ENCODE measurements at regions not wholly inside any gene's neighbourhood (a gene's known extent, or its start where the extent isn't known, plus 50 kb on each side); places are given as distances from the start of the nearest gene placed in this dataset.
"Not testable (repeated sequence)": the region's sequence is repeated elsewhere in the genome, so short reads cannot be mapped to it uniquely, and the experiment has no call there.

GRCh38 chr5:123965626-123966025 is 453.6 kb downstream of the CSNK1G3 start:
- no peak for DNase-seq

- DNase-seq, result no peak
These were observed 452.9 kb downstream of the CSNK1G3 start for GRCh38 chr5:123964884-123965283.

- no peak for DNase-seq
These were observed 448.5 kb downstream of the CSNK1G3 start for GRCh38 chr5:123960526-123960925.

- DNase-seq, result no peak
These were observed 439.6 kb downstream of the CSNK1G3 start for GRCh38 chr5:123951582-123951977.

- DNase-seq, result no peak
These were observed 439.0 kb downstream of the CSNK1G3 start for GRCh38 chr5:123950701-123951581.

- DNase-seq, result no peak
These were observed 437.9 kb downstream of the CSNK1G3 start for GRCh38 chr5:123949807-123950340.

GRCh38 chr5:123949043-123949804 is 437.2 kb downstream of the CSNK1G3 start:
- no peak for DNase-seq

GRCh38 chr5:123947797-123948196 is 435.8 kb downstream of the CSNK1G3 start:
- no peak for DNase-seq

GRCh38 chr5:123945548-123945947 is 433.6 kb downstream of the CSNK1G3 start:
- DNase-seq, result no peak

- no peak for DNase-seq
These were observed 431.2 kb downstream of the CSNK1G3 start for GRCh38 chr5:123943151-123943550.

GRCh38 chr5:123940416-123940815 is 428.4 kb downstream of the CSNK1G3 start:
- no peak for DNase-seq

- DNase-seq, result no peak
These were observed 425.3 kb downstream of the CSNK1G3 start for GRCh38 chr5:123937230-123937629.

- no peak for DNase-seq
These were observed 424.6 kb downstream of the CSNK1G3 start for GRCh38 chr5:123936548-123936947.

- not testable (repeated sequence) for DNase-seq
These were observed 421.8 kb downstream of the CSNK1G3 start for GRCh38 chr5:123933812-123934211.

- no peak for DNase-seq
These were observed 417.1 kb downstream of the CSNK1G3 start for GRCh38 chr5:123929055-123929474.

GRCh38 chr5:123928401-123928800 is 416.4 kb downstream of the CSNK1G3 start:
- no peak for DNase-seq

GRCh38 chr5:123921193-123921592 is 409.2 kb downstream of the CSNK1G3 start:
- DNase-seq, result no peak

GRCh38 chr5:123916345-123917121 is 404.6 kb downstream of the CSNK1G3 start:
- no peak for DNase-seq

- no peak for DNase-seq
These were observed 402.4 kb downstream of the CSNK1G3 start for GRCh38 chr5:123914333-123914732.

GRCh38 chr5:123907349-123907748 is 395.4 kb downstream of the CSNK1G3 start:
- DNase-seq, result no peak

- DNase-seq, result no peak
These were observed 394.8 kb downstream of the CSNK1G3 start for GRCh38 chr5:123906698-123907295.

GRCh38 chr5:123885081-123885480 is 373.1 kb downstream of the CSNK1G3 start:
- DNase-seq, result no peak

- DNase-seq, result no peak
These were observed 371.0 kb downstream of the CSNK1G3 start for GRCh38 chr5:123882965-123883345.

All from CD4-positive, alpha-beta T cell treated with Interferon gamma for 1 hour (primary cell).